ENCODE measurements at regions not wholly inside any gene's neighbourhood (a gene's known extent, or its start where the extent isn't known, plus 50 kb on each side); places are given as distances from the start of the nearest gene placed in this dataset.

- no peak for DNase-seq
These were observed 314.4 kb downstream of the PLK2 start for GRCh38 chr5:58145397-58145934.

GRCh38 chr5:58143727-58144126 lies 316.2 kb downstream of the PLK2 start:
- DNase-seq: no peak

GRCh38 chr5:58143181-58143580 lies 316.7 kb downstream of the PLK2 start:
- no peak for DNase-seq

- no peak for DNase-seq
These were observed 321.1 kb downstream of the PLK2 start for GRCh38 chr5:58138791-58139190.

GRCh38 chr5:58136406-58136805 lies 323.5 kb downstream of the PLK2 start:
- DNase-seq: no peak

- DNase-seq: no peak
These were observed 324.1 kb downstream of the PLK2 start for GRCh38 chr5:58135571-58136335.

- DNase-seq: no peak
These were observed 326.1 kb downstream of the PLK2 start for GRCh38 chr5:58133631-58134296.

GRCh38 chr5:58133216-58133615 lies 326.7 kb downstream of the PLK2 start:
- no peak for DNase-seq

GRCh38 chr5:58127255-58128220 lies 332.3 kb downstream of the PLK2 start:
- DNase-seq: no peak

GRCh38 chr5:58123501-58123900 lies 336.4 kb downstream of the PLK2 start:
- no peak for DNase-seq

GRCh38 chr5:58122848-58123392 lies 337.0 kb downstream of the PLK2 start:
- no peak for DNase-seq

GRCh38 chr5:58122157-58122556 lies 337.7 kb downstream of the PLK2 start:
- DNase-seq: no peak

GRCh38 chr5:58121391-58121790 lies 338.5 kb downstream of the PLK2 start:
- DNase-seq: no peak

- no peak for DNase-seq
These were observed 342.3 kb downstream of the PLK2 start for GRCh38 chr5:58117542-58117941.

- DNase-seq: no peak
These were observed 343.5 kb downstream of the PLK2 start for GRCh38 chr5:58116346-58116745.

GRCh38 chr5:58115811-58116210 lies 344.1 kb downstream of the PLK2 start:
- no peak for DNase-seq

- DNase-seq: peak; percentile 89
These were observed 345.6 kb downstream of the PLK2 start for GRCh38 chr5:58114324-58114723.

- no peak for DNase-seq
These were observed 346.7 kb downstream of the PLK2 start for GRCh38 chr5:58113172-58113571.

GRCh38 chr5:58108511-58108910 lies 351.4 kb downstream of the PLK2 start:
- DNase-seq: no peak

GRCh38 chr5:58107704-58108103 lies 352.2 kb downstream of the PLK2 start:
- no peak for DNase-seq

GRCh38 chr5:58106754-58107410 lies 353.0 kb downstream of the PLK2 start:
- DNase-seq: no peak

GRCh38 chr5:58105836-58106235 lies 354.1 kb downstream of the PLK2 start:
- DNase-seq: no peak
